CD1c-positive myeloid dendritic cell (primary cell): ENCODE measurements at regions not wholly inside any gene's neighbourhood (a gene's known extent, or its start where the extent isn't known, plus 50 kb on each side); places are given as distances from the start of the nearest gene placed in this dataset.

Experiments used
- DNase-seq: peaks from one replicate; pipeline ENCODE4 v3.0.0-alpha.2; 2016; ENCODE audit errors: extremely low spot score

DNA sequence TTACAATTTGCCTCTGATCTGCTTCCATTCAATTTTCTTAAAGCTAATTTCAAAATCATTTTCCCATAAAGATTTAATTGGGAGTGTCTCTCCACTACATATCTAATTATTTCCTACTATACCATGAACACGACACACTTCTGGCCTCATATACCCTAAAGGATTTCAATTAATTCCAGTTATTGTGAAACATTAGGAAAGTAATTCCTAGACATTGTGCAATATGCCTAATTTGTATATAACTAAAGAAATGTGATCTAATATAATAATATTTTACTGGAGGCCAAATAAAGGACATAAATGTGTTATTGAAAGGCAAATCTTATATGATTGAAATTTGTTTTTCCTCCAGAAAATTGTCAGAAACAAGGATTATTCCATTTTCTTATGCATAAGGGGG, 727.2 kb upstream of the ADGRL2 start:
- no peak for DNase-seq

GRCh38 chr1:81071969-81072753, 728.6 kb upstream of the ADGRL2 start:
- DNase-seq, result no peak

DNA sequence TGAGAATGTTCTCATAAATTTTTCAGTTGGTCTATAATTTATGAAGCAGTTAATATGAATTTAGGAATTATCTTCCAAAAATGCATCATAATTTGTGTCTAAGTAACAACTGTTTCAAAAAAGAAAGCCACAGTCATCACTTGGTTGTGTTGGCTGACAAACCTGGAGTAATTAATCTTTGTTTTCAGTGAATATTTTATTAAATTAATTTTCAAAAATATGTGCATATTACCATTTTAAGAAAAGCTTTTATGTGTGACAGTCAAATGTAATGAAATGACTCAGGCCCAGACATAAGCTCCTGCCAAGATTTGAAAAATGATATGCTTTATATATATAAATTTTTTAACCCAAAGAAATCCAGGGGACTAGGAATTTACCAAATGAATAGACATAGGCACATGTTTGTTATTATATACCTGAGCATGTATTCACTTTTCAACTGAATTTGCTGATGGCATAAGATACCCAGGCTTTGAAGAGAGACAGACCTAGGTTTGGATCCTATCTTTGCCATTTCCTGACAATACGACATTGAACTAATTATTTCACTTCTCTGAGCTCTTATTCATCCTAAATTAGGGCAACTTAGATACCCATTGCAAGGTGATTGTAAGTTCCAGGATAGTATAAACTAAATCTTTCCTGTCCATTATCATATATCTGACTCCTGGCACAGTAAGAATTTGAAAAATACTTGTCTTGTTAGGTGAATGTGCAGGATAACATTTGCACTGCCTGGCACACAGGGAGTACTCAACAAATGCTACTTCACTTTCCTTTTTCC, 729.5 kb upstream of the ADGRL2 start:
- DNase-seq, result no peak

DNA sequence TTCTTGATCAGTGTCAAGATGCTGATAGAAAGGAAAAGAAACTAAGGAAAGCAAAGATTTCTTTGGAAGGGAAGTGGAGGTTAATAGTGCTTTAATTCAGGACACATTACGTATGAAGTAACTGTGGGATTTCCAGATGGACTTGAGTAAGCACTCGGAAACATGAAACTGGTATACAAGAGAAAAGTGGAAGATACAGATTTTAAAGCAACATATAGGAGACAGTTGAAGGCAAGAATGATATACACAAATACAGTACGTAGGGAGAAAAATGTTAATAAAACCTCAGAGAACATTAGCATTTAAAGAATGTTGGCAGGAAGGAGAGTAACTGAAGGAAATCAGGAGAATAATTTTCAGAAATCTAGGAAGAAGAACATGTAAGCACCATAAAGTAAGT, 730.9 kb upstream of the ADGRL2 start:
- no peak for DNase-seq

GRCh38 chr1:81068726-81069125, 732.0 kb upstream of the ADGRL2 start:
- DNase-seq, result no peak

DNA sequence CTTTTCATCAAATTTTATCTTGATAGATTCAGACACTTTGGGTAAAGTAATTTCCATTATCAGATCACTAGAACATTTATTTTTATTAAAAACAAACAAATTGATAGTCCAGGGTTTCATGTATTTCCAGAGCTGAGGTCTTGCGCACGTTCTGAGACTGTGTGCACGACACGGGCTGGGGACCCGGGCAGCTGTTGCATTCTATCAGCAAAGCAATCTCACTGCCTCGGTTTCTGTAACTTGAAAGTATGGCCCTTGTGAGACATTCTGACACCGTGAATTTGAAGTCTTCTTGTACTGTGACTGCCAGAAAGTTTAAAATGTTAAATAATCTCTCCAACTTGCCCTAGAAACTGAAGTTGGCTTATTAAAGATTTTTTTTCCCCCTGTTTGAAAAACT, 746.9 kb upstream of the ADGRL2 start:
- DNase-seq, result no peak

DNA sequence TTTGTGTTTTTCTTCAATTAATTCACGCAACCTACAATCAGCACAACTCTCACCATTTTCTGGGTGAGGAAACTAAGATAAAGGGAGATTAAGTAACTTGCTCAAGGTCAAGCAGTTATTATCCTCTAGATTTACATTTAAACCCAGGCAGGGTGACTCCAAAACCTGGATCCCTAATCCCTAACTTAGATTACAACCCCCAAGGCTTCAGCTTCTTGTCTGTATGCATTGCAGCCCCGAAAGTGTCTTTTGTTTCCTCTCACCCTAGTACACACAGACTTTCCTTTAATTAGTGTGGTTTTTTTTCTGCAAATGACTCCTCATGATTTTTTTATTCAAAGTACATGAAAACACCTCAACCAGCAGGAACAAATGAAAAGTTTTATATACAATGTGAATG, 748.6 kb upstream of the ADGRL2 start:
- no peak for DNase-seq

- no peak for DNase-seq
These were observed 750.3 kb upstream of the ADGRL2 start for GRCh38 chr1:81050390-81050789.

DNA sequence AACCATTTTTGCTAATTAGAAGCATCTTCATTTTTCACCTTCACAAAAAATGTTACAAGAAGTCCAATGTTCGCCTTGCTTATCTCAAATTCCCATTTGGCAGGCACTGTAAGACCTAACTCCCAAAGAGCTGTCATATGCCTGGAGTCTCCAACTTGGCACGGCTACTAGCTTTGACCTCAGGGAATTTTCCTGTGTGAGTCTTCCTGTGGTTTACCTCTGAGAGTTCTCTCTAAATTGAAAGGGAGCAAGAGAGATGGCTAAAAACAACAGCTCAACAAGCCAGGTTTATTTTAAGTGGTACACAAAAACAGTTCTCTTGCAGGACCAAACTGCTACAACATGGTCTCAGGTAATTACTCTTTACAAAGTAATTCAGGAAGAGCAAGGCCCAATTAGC, 756.0 kb upstream of the ADGRL2 start:
- DNase-seq, result no peak

GRCh38 chr1:81042225-81042624, 758.5 kb upstream of the ADGRL2 start:
- DNase-seq, result no peak

DNA sequence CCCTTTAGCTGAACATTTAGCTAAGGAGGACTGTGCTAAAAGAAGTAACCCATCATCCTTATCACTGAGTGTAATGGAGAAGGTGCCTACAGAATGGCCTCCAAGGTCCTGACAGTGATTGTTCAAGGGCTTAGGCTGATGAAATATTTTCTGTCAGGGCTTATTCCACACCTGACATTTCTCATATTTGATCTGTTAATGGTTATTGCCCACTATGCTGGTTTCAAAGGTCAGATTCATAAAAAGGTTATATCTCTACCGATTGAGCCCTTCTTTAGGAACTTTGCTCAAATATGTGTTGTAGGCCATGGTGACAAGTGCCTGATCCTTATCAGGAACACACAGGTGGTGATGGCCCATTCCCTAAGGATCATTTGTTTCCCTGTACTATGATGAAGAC, 766.4 kb upstream of the ADGRL2 start:
- DNase-seq, result no peak

DNA sequence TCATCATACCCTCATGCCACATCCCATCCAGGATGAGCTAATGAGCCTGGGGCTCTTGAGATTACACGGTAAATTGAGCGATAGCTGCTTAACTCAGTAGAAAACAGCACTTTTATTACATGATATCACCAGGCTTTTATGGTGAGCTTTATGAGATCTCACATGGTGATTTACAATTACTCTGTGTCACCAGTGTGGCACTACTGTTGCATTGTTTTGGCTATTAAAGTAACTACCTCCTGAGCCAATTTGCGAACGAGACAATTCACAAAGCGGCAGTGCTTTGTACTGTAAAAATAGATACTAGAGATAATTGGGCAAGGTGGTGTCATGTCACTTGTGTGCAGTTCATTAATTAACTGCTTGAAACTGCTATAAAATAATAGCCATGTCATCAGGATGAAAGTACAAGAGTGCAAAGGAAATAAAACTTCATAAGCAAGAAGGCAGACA, 767.7 kb upstream of the ADGRL2 start:
- no peak for DNase-seq

DNA sequence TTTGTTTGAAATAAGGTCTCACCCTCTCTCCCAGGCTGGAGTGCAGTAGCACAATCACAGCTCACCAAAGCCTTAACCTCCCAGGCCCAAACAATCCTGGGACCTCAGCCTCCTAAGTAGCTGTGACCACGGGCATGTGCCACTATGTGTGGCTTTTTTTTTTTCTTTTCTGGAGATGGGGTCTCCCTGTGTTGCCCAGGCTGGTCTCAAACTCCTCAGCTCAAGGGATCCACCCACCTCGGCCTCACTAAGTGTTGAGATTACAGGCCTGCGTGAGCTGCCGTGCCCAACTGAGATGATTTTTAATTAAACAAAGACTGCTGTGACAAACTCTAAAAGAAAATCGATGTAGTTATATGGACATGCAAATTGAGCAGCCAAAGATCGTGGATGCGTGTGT, 768.4 kb upstream of the ADGRL2 start:
- no peak for DNase-seq

- DNase-seq, result no peak
These were observed 770.3 kb upstream of the ADGRL2 start for GRCh38 chr1:81030441-81030840.

GRCh38 chr1:81029266-81029665, 771.5 kb upstream of the ADGRL2 start:
- no peak for DNase-seq

GRCh38 chr1:81023187-81023724, 777.5 kb upstream of the ADGRL2 start:
- DNase-seq, result no peak

DNA sequence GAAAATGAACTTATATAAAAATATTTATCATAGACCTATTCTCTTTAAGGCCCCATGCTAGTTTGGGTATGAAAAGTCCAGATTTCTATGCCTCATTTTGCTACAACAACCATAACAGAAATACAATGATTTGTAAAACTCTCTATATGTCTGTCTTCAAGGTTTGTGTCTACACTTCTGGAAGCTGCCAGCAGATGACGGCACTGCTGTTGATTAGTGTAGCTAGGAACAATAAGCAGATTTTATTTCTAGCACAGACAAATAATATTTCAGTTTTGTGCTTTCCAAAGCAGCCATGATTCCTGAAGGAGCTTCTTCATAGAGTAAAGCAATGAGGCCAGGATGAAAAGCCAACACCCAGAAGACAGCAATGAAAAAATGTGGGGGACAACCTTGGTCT, 779.6 kb upstream of the ADGRL2 start:
- DNase-seq, result no peak

GRCh38 chr1:81020506-81020905, 780.2 kb upstream of the ADGRL2 start:
- no peak for DNase-seq

DNA sequence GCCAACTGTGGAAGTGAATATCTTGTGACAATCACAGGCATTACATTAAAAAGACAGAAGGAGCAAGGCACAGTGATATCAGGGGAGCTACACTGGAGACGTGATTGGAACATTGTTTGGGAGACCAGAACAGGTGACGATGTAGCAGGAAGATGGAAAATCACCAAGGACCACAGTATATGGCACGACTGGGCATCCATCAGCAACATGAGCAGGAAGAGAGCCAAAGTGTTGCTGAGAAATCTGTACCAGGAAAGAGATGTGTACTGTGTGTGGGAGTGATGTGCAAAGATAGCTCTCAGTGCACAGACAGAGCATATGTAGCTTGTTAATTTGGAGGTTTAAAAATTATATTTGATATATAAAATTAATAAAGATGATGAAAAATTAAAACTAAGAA, 790.6 kb upstream of the ADGRL2 start:
- DNase-seq, result no peak

DNA sequence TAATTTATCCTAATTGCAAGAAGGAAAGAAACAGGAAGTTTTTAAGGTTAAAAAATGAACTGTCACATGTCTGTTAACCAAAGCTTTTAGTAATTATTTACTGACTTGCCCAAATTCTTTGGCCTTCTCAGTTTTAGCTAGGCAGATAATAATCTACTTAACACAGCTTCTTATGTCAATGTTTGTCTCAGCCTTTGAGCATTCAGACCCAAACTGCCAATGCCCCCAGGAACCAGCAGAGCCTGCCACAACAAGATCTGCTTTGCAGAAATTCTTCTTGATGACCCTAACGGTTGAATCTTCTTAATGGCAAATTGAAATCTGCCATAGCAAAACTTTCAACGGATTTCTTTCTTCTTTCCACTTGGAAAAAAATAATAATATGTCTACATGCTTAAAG, 792.4 kb upstream of the ADGRL2 start:
- no peak for DNase-seq

- DNase-seq, result no peak
These were observed 793.7 kb upstream of the ADGRL2 start for GRCh38 chr1:81007024-81007423.

GRCh38 chr1:81006502-81006901, 794.2 kb upstream of the ADGRL2 start:
- no peak for DNase-seq

- no peak for DNase-seq
These were observed 796.7 kb upstream of the ADGRL2 start for GRCh38 chr1:81004011-81004410.
